ENCODE measurements at regions not wholly inside any gene's neighbourhood (a gene's known extent, or its start where the extent isn't known, plus 50 kb on each side); places are given as distances from the start of the nearest gene placed in this dataset.

DNA sequence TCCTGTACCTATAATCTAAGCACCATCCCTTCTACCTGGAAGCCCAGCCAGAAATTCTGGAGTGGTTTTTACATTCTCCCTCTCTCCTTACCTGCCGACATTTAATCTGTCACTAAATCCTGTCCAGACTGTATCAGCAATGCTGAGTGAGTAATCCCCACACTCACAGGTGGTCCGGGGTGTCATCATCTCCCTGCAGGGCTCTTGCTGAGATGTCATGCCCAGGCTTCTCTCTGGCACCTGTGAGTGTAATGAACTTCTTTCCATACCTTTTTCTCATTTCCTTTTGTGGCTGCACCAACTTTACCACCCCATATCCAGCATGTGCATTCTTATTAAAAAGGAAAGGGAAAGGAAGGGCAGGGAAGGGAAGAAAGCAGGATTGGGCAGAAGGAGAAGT is 355.2 kb downstream of the CCSER2 start:
- Mint-ChIP-seq H3K4me1 (no peaks in the 10 kb centered on the region), H3K27me3 (peaks cover 3 to 8% of the 10 kb centered on the region in 2 donors), H3K9me3 (no peaks in the 10 kb centered on the region), H3K4me3 (no peak overlapping the region), H3K27ac (no peak overlapping the region), H3K36me3 (no peaks in the 10 kb centered on the region)
- no peak for DNase-seq
- Histone ChIP-seq H3K4me1 (ENCODE audit: insufficient read depth, low read length) (no peaks in the 10 kb centered on the region), H3K4me3 (ENCODE audit: low read length in 2 of 2) (no peak overlapping the region), H3K36me3 (ENCODE audit: insufficient read depth, low read length) (no peaks in the 10 kb centered on the region), H3K27me3 (ENCODE audit: insufficient read depth, low read length) (no peaks in the 10 kb centered on the region), H3K27ac (ENCODE audit: low read depth, low read length) (no peak overlapping the region), H3K9me3 (ENCODE audit: control insufficient read depth in 1 of 2, low read length in 2 of 2) (no peaks in the 10 kb centered on the region)
- ChIA-PET POLR2A (ENCODE audit: partially characterized antibody) (no interaction called here), CTCF (ENCODE audit: partially characterized antibody) (no interaction called here)
- intact Hi-C loops (cut with micrococcal nuclease), result no loop called here

DNA sequence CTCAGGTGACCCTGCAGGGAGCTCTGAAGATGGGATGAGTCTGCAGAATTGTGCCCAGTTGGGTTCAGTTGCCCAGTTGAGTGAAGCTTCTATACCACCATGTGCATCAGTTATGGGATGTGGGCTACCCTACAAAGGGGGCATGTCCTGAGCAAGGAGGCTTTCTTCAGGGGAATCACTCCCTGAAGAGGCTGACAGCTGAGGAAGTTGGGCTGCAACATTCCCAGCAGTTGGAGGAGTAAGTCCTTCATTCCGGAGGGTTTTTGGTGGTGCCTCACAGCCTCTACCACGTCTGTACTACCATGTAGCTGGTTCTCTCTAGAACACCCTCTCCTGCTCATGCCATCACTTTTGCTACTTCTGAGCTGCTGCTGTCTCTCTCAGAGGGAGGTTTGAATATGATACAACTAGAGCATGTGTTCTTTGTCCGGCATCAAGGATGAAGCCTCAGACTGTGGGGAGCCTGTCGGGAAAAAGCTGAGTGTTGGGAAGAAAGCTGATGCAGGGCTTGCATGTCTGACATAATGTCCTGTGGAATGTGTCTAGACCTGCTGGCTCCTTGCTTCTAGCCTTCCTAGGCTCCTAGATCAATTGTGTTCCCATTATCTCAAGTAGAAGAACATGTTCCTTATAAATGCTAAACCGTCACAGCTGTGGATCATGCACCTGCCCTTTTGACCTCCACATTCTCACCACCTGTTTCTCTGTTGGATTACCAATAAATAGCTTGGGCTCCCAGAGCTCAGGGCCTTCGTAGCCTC is 355.8 kb downstream of the CCSER2 start:
- H3K27ac Mint-ChIP-seq, result no peak overlapping the region
- Histone ChIP-seq H3K27me3 (ENCODE audit: insufficient read depth, low read length) (no peaks in the 10 kb centered on the region), H3K9me3 (ENCODE audit: control insufficient read depth in 1 of 2, low read length in 2 of 2) (no peaks in the 10 kb centered on the region), H3K4me3 (ENCODE audit: low read length in 2 of 2) (no peak overlapping the region), H3K36me3 (ENCODE audit: insufficient read depth, low read length) (no peaks in the 10 kb centered on the region), H3K27ac (ENCODE audit: low read depth, low read length) (no peak overlapping the region), H3K4me1 (ENCODE audit: insufficient read depth, low read length) (no peaks in the 10 kb centered on the region)
- no peak overlapping the region for H3K4me3 Mint-ChIP-seq
- peaks cover 5 to 8% of the 10 kb centered on the region in 2 donors for H3K27me3 Mint-ChIP-seq
- intact Hi-C loops (cut with micrococcal nuclease), result no loop called here
- H3K9me3 Mint-ChIP-seq, result no peaks in the 10 kb centered on the region
- POLR2A ChIA-PET (ENCODE audit: partially characterized antibody), result no interaction called here
- no peaks in the 10 kb centered on the region for H3K36me3 Mint-ChIP-seq
- no peaks in the 10 kb centered on the region for H3K4me1 Mint-ChIP-seq
- DNase-seq, result no peak
- CTCF ChIA-PET (ENCODE audit: partially characterized antibody), result no interaction called here

DNA sequence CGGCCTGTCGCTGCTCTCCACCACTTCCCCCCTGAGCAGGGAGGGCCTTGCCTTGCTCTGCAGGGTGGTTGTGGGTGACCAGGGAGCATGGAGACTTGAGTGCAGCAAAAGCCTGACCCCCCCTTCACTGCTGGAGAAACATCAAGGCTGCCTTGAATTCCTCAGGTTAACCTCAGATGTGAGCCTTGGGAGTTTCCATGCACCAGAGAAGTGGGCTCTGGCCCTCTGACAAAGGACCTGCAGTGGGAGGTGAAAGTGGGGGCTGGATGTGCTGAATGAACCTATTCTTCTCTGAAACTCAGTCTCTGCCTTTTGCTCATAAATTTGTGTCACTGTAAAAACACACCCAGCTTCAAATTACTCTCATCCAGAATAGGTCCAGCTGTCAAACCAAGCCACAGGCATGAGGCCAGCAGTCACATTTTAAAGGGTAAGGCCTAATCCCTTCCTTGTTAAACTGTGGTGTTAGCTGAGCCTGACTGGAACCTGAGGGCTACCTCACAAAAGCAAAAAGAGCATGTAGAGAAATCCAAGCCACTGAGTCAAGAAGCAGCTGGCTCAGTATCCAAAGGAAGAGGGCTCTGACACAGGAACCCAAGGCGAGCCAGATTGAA is 356.8 kb downstream of the CCSER2 start:
- no peak overlapping the region for H3K4me3 Mint-ChIP-seq
- peaks cover 3 to 8% of the 10 kb centered on the region in 2 donors for H3K27me3 Mint-ChIP-seq
- H3K27ac Mint-ChIP-seq, result no peak overlapping the region
- ChIA-PET CTCF (ENCODE audit: partially characterized antibody) (no interaction called here), POLR2A (ENCODE audit: partially characterized antibody) (no interaction called here)
- H3K9me3 Mint-ChIP-seq, result no peaks in the 10 kb centered on the region
- no peaks in the 10 kb centered on the region for H3K4me1 ChIP-seq (ENCODE audit: insufficient read depth, low read length)
- no peaks in the 10 kb centered on the region for H3K9me3 ChIP-seq (ENCODE audit: control insufficient read depth in 1 of 2, low read length in 2 of 2)
- no peaks in the 10 kb centered on the region for H3K36me3 ChIP-seq (ENCODE audit: insufficient read depth, low read length)
- H3K27ac ChIP-seq (ENCODE audit: low read depth, low read length), result no peak overlapping the region
- no peak for DNase-seq
- no peaks in the 10 kb centered on the region for H3K27me3 ChIP-seq (ENCODE audit: insufficient read depth, low read length)
- no peaks in the 10 kb centered on the region for H3K36me3 Mint-ChIP-seq
- intact Hi-C loops (cut with micrococcal nuclease), result no loop called here
- H3K4me3 ChIP-seq (ENCODE audit: low read length in 2 of 2), result no peak overlapping the region
- no peaks in the 10 kb centered on the region for H3K4me1 Mint-ChIP-seq

DNA sequence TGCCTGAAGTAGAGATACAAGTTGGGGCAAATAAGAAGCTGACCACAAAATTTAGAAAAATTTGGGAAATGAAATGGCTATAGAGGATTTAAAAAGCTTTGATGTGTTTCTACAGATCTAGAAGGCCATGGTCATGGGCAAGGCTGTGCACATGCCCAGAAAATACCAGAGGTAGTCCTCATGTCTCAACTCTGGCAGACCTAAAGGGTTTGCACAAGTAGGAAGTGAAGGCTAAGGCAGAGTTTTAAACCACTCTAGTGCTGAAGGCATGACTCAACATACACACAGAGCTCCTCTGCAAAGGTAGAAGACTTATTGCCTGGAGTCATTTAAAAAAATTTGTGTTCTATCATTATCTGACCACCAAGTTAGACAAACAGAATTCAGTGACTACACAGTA is 364.6 kb downstream of the CCSER2 start:
- H3K4me3 ChIP-seq (ENCODE audit: low read length in 2 of 2), result no peak overlapping the region
- intact Hi-C loops (cut with micrococcal nuclease), result no loop called here
- CTCF ChIA-PET (ENCODE audit: partially characterized antibody), result no interaction called here
- Mint-ChIP-seq H3K27ac (no peak overlapping the region), H3K9me3 (peaks cover 0 to 13% (median 6%) of the 10 kb centered on the region in 8 donors), H3K4me1 (no peaks in the 10 kb centered on the region), H3K27me3 (peaks cover 2 to 3% of the 10 kb centered on the region in 2 donors), H3K36me3 (no peaks in the 10 kb centered on the region), H3K4me3 (no peak overlapping the region)
- no peak overlapping the region for H3K27ac ChIP-seq (ENCODE audit: low read depth, low read length)
- H3K27me3 ChIP-seq (ENCODE audit: insufficient read depth, low read length), result no peaks in the 10 kb centered on the region
- H3K9me3 ChIP-seq (ENCODE audit: control insufficient read depth in 1 of 2, low read length in 2 of 2), result no peaks in the 10 kb centered on the region
- no peaks in the 10 kb centered on the region for H3K36me3 ChIP-seq (ENCODE audit: insufficient read depth, low read length)
- H3K4me1 ChIP-seq (ENCODE audit: insufficient read depth, low read length), result no peaks in the 10 kb centered on the region
- POLR2A ChIA-PET (ENCODE audit: partially characterized antibody), result no interaction called here
- no peak for DNase-seq

DNA sequence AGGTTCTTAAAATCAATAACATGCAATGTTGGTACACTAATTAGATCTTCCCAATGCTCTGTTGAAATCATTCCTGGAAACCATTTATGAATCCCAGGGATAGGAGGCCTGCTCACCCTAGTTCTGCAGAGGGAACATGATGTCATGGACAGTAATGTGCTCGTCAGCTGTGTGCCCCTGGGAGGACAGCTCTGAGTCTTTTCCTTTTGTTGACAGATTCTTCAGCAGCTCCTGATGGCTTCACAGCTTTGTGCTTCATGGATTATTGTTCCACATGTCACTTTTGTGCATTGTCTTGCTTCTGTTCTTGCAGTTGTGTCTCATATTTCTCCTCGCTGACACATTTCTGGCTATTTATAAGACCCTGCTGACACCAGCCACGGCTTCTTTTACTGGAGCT is 367.5 kb downstream of the CCSER2 start:
- CTCF ChIA-PET (ENCODE audit: partially characterized antibody), result no interaction called here
- Mint-ChIP-seq H3K4me3 (no peak overlapping the region), H3K9me3 (peaks cover 0 to 13% (median 6%) of the 10 kb centered on the region in 8 donors), H3K36me3 (no peaks in the 10 kb centered on the region), H3K4me1 (no peaks in the 10 kb centered on the region), H3K27me3 (peaks cover 2 to 5% of the 10 kb centered on the region in 2 donors), H3K27ac (no peak overlapping the region)
- Histone ChIP-seq H3K27ac (ENCODE audit: low read depth, low read length) (no peak overlapping the region), H3K4me1 (ENCODE audit: insufficient read depth, low read length) (no peaks in the 10 kb centered on the region), H3K4me3 (ENCODE audit: low read length in 2 of 2) (no peak overlapping the region), H3K27me3 (ENCODE audit: insufficient read depth, low read length) (no peaks in the 10 kb centered on the region), H3K36me3 (ENCODE audit: insufficient read depth, low read length) (no peaks in the 10 kb centered on the region), H3K9me3 (ENCODE audit: control insufficient read depth in 1 of 2, low read length in 2 of 2) (no peaks in the 10 kb centered on the region)
- DNase-seq, result no peak
- POLR2A ChIA-PET (ENCODE audit: partially characterized antibody), result no interaction called here
- intact Hi-C loops (cut with micrococcal nuclease), result no loop called here

DNA sequence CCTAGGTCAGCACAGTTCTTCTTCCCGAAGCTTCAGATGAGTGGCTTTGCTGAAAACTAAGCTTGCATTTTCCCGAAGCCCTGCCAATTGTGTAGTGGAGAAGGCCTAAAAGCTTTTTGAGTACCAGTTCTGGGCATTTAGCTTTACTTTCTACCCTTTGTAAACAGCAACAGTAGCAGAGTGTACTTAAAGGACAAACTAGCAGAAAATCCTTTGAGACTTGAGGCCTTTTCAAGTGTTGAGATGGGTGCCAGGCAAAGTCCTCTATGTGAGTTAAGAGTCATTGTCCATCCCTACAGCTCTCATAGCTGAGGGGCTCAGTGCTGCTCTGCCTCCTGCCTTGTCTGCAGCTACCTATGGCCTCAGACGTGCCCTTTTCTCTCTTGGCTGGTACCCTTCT is 368.2 kb downstream of the CCSER2 start:
- Mint-ChIP-seq H3K4me1 (no peaks in the 10 kb centered on the region), H3K36me3 (no peaks in the 10 kb centered on the region), H3K9me3 (peaks cover 0 to 13% (median 6%) of the 10 kb centered on the region in 8 donors), H3K27ac (no peak overlapping the region), H3K27me3 (peaks cover 2 to 5% of the 10 kb centered on the region in 2 donors), H3K4me3 (no peak overlapping the region)
- no peak for DNase-seq
- ChIA-PET CTCF (ENCODE audit: partially characterized antibody) (no interaction called here), POLR2A (ENCODE audit: partially characterized antibody) (no interaction called here)
- Histone ChIP-seq H3K27ac (ENCODE audit: low read depth, low read length) (no peak overlapping the region), H3K4me3 (ENCODE audit: low read length in 2 of 2) (no peak overlapping the region), H3K27me3 (ENCODE audit: insufficient read depth, low read length) (no peaks in the 10 kb centered on the region), H3K9me3 (ENCODE audit: control insufficient read depth in 1 of 2, low read length in 2 of 2) (no peaks in the 10 kb centered on the region), H3K4me1 (ENCODE audit: insufficient read depth, low read length) (no peaks in the 10 kb centered on the region), H3K36me3 (ENCODE audit: insufficient read depth, low read length) (no peaks in the 10 kb centered on the region)
- intact Hi-C loops (cut with micrococcal nuclease), result no loop called here

DNA sequence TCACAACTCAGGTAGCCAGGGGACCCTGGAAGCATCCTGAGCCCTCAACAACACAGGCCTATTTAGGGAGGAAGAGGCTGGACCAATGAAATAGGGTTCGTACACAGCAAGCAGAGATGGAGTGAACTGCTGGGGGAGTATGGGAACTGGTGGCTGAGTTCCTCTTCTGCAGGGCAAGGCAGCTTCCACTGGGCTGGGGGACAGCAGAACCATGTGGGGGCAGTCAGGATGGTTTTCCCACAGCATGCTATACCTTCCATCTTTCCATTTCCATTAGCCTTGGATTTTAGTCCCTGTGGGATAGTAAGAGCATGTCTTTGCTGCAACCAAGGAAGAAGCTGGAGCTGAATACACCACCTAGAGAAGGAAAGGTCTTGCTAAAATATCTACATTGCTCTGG is 370.6 kb downstream of the CCSER2 start:
- POLR2A ChIA-PET (ENCODE audit: partially characterized antibody), result no interaction called here
- H3K4me1 ChIP-seq (ENCODE audit: insufficient read depth, low read length), result no peaks in the 10 kb centered on the region
- H3K27ac Mint-ChIP-seq, result no peak overlapping the region
- no peaks in the 10 kb centered on the region for H3K9me3 ChIP-seq (ENCODE audit: control insufficient read depth in 1 of 2, low read length in 2 of 2)
- H3K36me3 ChIP-seq (ENCODE audit: insufficient read depth, low read length), result no peaks in the 10 kb centered on the region
- H3K27ac ChIP-seq (ENCODE audit: low read depth, low read length), result no peak overlapping the region
- DNase-seq, result no peak
- CTCF ChIA-PET (ENCODE audit: partially characterized antibody), result no interaction called here
- H3K4me3 Mint-ChIP-seq, result no peak overlapping the region
- H3K9me3 Mint-ChIP-seq, result no peaks in the 10 kb centered on the region
- no peaks in the 10 kb centered on the region for H3K36me3 Mint-ChIP-seq
- H3K4me1 Mint-ChIP-seq, result no peaks in the 10 kb centered on the region
- peaks cover 2 to 5% of the 10 kb centered on the region in 2 donors for H3K27me3 Mint-ChIP-seq
- H3K27me3 ChIP-seq (ENCODE audit: insufficient read depth, low read length), result no peaks in the 10 kb centered on the region
- no peak overlapping the region for H3K4me3 ChIP-seq (ENCODE audit: low read length in 2 of 2)
- intact Hi-C loops (cut with micrococcal nuclease), result no loop called here

All from CD4-positive, alpha-beta memory T cell (primary cell).